K562 (cell line): ENCODE measurements at regions not wholly inside any gene's neighbourhood (a gene's known extent, or its start where the extent isn't known, plus 50 kb on each side); places are given as distances from the start of the nearest gene placed in this dataset.
"Not testable (repeated sequence)": the region's sequence is repeated elsewhere in the genome, so short reads cannot be mapped to it uniquely, and the experiment has no call there.

Source experiments
- ELF2 ChIP-seq: fragments of 250-450 bp; sonication (Bioruptor Pico); IDR thresholded peaks from 2 replicates; pipeline ENCODE4 v1.5.0; 2021; ENCODE audit warnings: mild to moderate bottlenecking
- ZNF253 ChIP-seq: fragments of 250-450 bp; sonication (Bioruptor Pico); conservative IDR thresholded peaks from 2 replicates; pipeline ENCODE4 v1.6.1; 2021; ENCODE audit warnings: mild to moderate bottlenecking

DNA sequence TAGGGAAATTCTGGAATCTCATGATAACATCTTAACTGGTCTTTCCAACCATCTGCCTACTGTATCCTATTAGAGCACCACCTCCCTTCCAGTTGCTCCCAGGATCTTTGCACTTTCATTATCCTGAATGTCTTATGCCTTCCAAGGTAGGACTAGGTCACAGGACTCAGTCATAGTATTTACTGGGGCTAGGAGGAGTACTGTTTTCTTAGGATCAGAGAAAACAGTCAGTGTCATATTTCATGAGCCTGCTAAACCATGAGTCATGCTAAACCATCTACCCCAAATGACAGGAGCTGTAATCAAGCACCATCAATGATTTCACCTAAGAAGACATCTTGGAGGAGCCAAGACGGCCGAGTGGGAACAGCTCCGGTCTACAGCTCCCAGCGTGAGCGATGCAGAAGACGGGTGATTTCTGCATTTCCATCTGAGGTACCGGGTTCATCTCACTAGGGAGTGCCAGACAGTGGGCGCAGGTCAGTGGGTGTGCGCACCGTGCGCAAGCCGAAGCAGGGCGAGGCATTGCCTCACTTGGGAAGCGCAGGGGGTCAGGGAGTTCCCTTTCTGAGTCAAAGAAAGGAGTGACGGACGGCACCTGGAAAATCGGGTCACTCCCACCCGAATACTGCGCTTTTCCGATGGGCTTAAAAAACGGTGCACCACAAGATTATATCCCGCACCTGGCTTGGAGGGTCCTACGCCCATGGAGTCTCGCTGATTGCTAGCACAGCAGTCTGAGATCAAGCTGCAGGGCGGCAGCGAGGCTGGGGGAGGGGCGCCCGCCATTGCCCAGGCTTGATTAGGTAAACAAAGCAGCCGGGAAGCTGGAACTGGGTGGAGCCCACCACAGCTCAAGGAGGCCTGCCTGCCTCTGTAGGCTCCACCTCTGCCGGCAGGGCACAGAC, 1439.2 kb upstream of the ACVR2A start:
- TF ChIP-seq ELF2 (CRISPR knock-in tag); ZNF253: not testable (repeated sequence)
